ENCODE measurements at regions not wholly inside any gene's neighbourhood (a gene's known extent, or its start where the extent isn't known, plus 50 kb on each side); places are given as distances from the start of the nearest gene placed in this dataset.

- in situ Hi-C loops (cut with HindIII; ENCODE audit: low sequenced_read_pairs) = loop anchor here (5.0 kb wide), 4 partner anchors 48 to 88 kb away; no protein-coding TSS in a partner anchor
Measured at GRCh38 chr16:85369741-85370528, 243.2 kb upstream of the GSE1 start.

- in situ Hi-C loops (cut with HindIII; ENCODE audit: low sequenced_read_pairs) = no loop called here
Measured at GRCh38 chr16:85370543-85370880, 242.6 kb upstream of the GSE1 start.

GRCh38 chr16:85370881-85371651, 242.1 kb upstream of the GSE1 start:
- in situ Hi-C loops (cut with HindIII; ENCODE audit: low sequenced_read_pairs) = no loop called here

- in situ Hi-C loops (cut with HindIII; ENCODE audit: low sequenced_read_pairs) = no loop called here
Measured at GRCh38 chr16:85371948-85372347, 241.2 kb upstream of the GSE1 start.

- in situ Hi-C loops (cut with HindIII; ENCODE audit: low sequenced_read_pairs) = no loop called here
Measured at GRCh38 chr16:85372627-85373372, 240.3 kb upstream of the GSE1 start.

GRCh38 chr16:85373741-85374570, 239.2 kb upstream of the GSE1 start:
- in situ Hi-C loops (cut with HindIII; ENCODE audit: low sequenced_read_pairs) = no loop called here

- in situ Hi-C loops (cut with HindIII; ENCODE audit: low sequenced_read_pairs) = no loop called here
Measured at GRCh38 chr16:85374571-85374872, 238.6 kb upstream of the GSE1 start.

- in situ Hi-C loops (cut with HindIII; ENCODE audit: low sequenced_read_pairs) = no loop called here
Measured at GRCh38 chr16:85375282-85375681, 237.8 kb upstream of the GSE1 start.

- in situ Hi-C loops (cut with HindIII; ENCODE audit: low sequenced_read_pairs) = no loop called here
Measured at GRCh38 chr16:85376292-85377095, 236.6 kb upstream of the GSE1 start.

GRCh38 chr16:85377388-85378144, 235.6 kb upstream of the GSE1 start:
- in situ Hi-C loops (cut with HindIII; ENCODE audit: low sequenced_read_pairs) = no loop called here

- in situ Hi-C loops (cut with HindIII; ENCODE audit: low sequenced_read_pairs) = no loop called here
Measured at GRCh38 chr16:85378145-85379040, 234.7 kb upstream of the GSE1 start.

- in situ Hi-C loops (cut with HindIII; ENCODE audit: low sequenced_read_pairs) = no loop called here
Measured at GRCh38 chr16:85379041-85380001, 233.8 kb upstream of the GSE1 start.

GRCh38 chr16:85380002-85380395, 233.1 kb upstream of the GSE1 start:
- in situ Hi-C loops (cut with HindIII; ENCODE audit: low sequenced_read_pairs) = no loop called here

- in situ Hi-C loops (cut with HindIII; ENCODE audit: low sequenced_read_pairs) = no loop called here
Measured at GRCh38 chr16:85380905-85381737, 232.0 kb upstream of the GSE1 start.

- in situ Hi-C loops (cut with HindIII; ENCODE audit: low sequenced_read_pairs) = no loop called here
Measured at GRCh38 chr16:85381738-85382592, 231.2 kb upstream of the GSE1 start.

All from endothelial cell of hepatic sinusoid (primary cell).